GM19397 (cell line): ENCODE measurements at regions not wholly inside any gene's neighbourhood (a gene's known extent, or its start where the extent isn't known, plus 50 kb on each side); places are given as distances from the start of the nearest gene placed in this dataset.

Experiments
- ATAC-seq: cut with Tn5 transposase; IDR thresholded peaks from one replicate; pipeline ENCODE4 v1.9.1; 2021; ENCODE audit warnings: mild to moderate bottlenecking, moderate library complexity; ENCODE audit not compliant: unreplicated experiment

- no peak for ATAC-seq
Observed at GRCh38 chrX:10811111-10811510, 190.7 kb upstream of the MID1 start.

GRCh38 chrX:10813761-10814160 lies 193.4 kb upstream of the MID1 start:
- ATAC-seq = no peak

DNA sequence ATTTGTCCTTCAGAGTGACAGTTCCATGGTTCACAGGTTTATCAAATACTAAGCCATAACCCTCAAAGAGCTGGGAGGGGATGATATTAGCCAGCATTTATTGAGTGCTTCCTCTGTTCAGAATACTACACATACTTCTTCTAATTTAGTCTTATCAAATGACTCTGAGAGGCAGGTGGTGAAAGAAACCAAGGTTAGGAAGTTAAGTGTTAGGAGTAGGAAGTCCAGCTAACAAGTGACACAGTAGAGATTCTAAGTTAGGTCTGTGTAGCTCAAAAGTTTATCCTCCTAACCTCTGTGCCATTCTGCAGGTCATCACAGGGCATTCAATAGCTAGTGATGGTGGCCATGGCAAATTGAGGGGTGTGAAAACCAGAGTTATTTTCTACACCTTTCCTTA lies 198.3 kb upstream of the MID1 start:
- no peak for ATAC-seq

DNA sequence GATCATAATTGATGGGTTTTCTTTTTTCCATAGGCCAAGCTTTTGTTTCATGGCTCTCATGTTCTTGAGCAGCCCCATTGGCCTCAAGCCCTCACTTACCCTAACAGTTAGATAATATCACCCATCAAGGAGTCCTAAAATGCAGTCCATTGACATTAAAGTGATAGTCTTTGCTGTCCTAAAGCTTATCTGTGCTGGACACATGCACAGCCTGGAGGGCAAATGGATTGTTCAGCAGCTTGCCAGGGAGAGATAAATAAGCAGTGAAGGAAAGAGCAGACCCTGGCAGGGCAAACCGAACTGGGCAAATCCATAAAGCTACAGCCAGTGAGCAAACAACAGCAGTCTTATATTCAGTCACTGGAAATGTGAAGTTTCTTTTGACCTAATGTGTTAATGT lies 199.6 kb upstream of the MID1 start:
- no peak for ATAC-seq

DNA sequence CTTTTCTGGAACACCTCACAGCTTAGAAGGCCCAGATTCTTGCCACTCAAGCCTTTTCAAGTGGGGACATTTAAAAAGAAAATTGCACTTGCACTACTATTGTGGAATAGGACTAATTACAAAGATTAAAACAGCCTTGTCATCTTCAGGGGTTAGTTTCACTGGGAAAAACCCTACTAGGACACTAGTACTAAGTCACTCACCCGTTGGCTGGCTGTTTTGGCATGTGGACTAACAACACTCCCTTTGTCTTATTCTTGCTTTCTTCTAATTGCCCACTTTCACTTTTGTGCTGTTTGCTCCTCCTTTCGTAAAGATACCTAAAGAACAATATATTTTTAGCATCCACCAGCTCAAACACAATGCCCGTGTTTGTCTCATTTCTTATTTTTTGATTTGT lies 200.9 kb upstream of the MID1 start:
- no peak for ATAC-seq

DNA sequence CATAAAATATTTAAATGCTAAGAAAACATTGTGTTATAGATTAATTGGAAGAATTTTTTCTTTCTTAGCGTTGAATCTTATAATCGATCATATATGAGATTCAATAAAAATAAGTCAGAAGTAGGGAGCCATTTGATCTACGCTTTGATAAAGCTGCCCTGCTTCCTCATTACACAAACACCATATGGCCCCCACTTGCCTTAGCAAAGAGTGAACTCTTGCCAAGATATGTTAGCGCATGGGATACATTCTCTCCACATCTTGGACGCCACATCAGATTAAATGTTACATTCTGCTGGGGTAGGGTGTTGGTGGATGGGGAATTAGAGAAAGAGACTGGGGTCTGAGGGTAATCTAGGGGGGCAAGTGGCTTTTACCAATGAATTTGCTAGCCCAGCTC lies 207.7 kb upstream of the MID1 start:
- ATAC-seq = no peak

DNA sequence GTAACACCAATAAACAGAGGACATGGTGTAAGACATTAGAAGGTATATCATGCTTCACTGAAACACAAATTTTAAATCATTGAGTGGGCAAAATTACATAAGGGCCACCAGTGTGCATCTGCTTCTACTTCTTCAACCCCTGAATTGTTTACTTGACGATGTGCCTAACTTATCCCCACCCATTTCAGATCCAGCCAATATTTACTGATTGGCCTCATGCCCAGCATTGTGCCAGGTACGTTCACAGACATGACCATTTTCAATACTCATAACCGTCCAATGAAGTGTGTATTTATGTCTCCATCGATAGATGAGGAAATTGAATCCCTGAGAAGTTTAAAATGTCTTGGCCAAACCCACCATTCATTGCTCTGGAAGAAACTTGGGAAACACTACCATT lies 208.3 kb upstream of the MID1 start:
- ATAC-seq = no peak

DNA sequence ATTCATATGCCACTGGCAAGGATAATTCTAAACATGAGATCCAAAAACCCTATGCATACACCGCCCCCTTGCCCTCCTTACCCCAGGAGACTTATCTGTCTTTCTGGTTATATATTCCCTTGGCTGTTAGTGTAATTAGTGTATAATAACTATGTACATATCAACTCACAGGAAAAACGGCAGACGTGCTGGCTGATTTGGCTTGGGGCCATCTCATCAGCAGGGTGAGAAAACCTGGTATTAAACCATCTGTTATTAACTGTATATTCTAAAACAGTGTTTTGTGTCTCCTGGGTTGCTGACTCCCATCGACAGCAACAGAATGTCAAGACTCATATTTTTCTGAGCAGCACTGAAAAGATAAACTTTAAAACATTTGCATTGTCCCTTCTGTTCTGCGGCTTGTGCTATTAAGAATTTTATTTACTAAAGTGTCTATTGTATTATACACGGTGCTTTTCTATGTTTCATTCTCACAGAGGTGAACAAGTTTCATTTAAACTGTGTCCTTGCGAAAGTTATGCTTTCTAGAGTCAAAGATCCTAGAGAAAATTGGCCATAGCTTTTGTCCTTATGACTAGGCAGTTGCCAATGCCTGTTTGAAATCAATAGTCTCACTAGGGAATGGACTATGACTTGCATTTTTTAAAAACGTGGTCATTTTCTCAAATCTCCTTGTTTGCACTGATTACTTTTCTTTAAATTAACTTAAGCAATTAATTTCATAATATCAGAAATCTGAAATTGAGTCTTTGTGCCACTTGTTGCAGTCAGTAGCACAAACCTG lies 211.5 kb upstream of the MID1 start:
- no peak for ATAC-seq

- no peak for ATAC-seq
Observed at GRCh38 chrX:10833299-10834169, 213.1 kb upstream of the MID1 start.

DNA sequence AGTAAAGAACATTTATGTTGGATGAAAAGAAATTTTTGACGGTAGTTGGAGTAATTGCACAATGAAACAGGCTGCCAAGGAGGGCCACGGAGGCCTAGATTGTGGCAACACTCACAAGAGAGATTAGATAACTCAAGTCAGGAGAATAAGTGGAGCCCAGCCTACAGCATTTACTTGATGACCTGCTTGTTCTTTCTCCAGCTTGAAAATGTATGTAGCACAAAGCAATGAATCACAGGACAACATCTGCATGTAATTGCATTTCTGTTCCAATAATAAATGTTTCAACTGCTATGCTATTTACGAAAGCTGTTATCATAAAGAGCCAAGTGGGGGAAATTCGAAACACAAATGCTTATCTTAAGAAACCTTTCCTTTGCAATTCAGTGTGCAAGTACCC lies 221.2 kb upstream of the MID1 start:
- no peak for ATAC-seq

DNA sequence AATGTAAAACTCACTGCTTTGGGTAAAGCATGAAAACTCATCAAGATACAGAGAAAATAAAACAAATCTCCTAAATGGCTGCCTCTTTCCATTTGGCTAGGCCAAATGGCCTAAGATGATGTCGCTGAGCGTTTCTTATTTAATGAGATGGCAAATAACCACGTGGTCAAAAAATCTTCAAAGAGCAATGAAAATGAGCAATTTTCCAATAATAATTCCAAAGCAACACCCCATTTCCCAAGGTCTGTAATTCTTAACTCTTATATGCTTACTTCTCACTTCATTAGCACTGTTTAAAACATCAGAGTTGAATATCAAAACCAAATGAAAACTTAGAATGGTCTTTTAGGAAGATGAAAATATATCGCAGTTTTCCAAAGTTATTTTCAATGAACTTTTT lies 222.3 kb upstream of the MID1 start:
- ATAC-seq = no peak

GRCh38 chrX:10847333-10847732 lies 226.9 kb upstream of the MID1 start:
- no peak for ATAC-seq

- no peak for ATAC-seq
Observed at GRCh38 chrX:10851809-10852208, 231.4 kb upstream of the MID1 start.

- no peak for ATAC-seq
Observed at GRCh38 chrX:10854594-10854993, 234.2 kb upstream of the MID1 start.

DNA sequence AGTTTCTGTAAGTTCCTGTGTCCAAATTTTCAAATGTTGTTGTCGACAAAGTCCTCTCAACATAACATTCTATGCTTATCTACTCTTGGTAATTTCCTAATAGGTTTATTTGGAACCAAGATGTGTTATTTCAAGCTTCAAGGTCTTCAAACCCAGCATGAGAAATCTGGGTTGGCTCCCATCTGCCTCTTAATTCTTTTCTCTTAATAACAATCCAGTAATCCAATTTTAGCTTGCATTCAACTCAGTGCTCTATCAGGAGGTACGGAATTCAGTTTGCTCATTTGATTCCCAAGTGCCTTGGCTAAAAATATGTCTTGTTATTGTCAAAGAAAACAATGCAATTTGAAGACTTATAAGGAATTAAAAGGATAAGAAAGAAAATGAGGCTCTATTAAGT lies 235.5 kb upstream of the MID1 start:
- ATAC-seq = no peak

DNA sequence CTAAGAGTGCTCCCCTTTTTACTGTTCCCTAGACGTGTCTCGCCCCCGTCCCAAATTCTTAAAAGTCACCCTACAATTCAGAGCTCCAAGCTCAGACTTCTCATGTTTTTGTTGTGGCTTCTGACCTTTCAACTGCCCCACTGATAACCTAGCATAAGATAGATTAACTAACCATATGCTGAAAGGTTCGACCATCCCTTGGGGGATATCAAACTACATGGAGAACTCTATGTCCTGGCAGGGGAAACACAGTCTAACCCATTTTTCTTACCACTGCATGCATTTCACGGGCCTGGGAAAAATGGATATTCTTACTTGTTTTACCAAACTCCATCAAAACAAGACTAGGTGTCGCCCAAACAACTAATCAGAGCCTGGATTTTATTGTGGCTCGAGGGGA lies 236.4 kb upstream of the MID1 start:
- ATAC-seq = no peak

DNA sequence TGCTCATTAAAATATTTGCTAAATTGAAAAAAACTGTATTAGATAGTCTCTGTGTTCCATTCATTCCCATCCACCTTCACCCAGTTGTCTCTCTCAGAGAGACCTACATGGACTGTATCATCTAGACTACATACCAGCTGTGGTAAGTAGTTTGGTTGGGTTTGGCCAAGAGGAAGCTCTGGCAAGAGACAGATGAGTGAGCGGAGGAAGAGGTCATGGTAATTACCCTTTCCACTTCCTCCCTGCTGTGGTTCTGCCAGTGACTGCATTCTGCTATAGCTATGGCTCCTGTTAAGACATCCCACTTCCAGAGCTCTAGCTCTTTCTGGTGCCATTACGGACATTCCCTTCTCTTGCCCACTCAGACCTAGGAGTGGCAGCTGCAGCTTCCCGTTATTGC lies 239.0 kb upstream of the MID1 start:
- no peak for ATAC-seq

- ATAC-seq = peak; percentile 53
Observed at GRCh38 chrX:10875995-10876394, 235.1 kb upstream of the HCCS start.

DNA sequence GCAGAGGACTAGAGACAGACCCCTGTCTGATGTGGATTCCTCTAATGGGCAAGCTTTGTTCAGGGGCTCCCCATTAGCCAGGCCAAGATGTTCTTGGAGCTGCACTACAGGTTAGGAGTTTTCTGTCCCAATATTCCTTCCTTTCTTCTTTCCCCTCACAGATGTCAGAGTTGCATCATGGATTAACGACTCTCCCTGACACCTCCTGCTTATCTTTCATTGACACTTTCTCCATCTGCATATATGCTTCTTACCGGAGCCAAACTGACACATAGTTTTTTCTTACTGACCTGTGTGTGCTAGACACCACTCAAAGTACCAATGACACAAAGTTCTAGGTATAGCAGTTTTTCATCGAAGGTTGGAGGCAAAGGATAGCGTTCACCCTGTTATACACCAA lies 228.6 kb upstream of the HCCS start:
- no peak for ATAC-seq

DNA sequence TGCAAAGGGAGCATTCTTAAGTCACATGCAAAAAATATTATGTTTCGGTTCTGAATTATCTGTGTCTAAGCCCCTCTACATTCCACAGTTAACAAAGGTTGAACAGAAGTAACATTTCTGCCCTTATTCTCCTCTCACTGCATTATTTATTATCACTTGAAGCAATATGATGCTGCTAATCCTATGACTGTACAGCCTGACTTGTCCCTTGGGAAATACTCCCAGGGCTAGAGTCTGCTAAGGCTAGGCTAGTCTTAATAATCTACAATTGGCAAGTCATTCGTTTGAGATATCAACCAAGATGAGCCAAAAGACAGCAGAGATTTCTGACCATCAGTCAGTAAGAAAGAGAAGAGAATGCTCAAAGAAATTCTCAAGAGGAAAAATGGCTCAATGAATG lies 226.9 kb upstream of the HCCS start:
- no peak for ATAC-seq

DNA sequence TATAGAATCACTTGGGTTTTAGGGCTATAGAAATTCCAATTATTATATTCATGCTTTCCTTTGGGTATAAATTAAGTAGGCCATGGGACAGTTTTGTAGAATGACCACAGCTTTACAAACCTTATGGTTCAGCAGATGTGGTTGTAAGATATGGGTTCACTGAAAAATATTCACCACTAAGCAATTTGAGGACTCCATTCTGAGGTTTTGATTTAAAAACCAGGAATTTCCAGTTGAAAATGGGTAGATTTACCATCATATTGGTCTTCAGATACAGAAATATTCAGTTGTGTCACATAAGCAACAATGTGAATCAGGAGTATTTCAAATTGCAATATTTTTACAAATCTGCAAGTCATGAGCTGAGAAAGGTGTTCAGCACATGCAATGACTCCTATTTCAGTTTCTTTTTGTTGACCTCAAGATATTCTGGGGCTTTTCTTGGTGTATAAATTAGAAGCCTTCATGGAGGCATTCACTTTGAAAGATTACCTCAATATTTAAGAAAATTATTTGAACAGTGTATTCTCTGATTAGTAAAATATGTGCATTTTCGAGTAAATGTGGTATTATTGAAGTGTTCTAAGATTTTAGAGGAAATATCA lies 218.4 kb upstream of the HCCS start:
- ATAC-seq = no peak

GRCh38 chrX:10893366-10893765 lies 217.8 kb upstream of the HCCS start:
- no peak for ATAC-seq
